Testis (tissue), 2 donors: ENCODE measurements at regions not wholly inside any gene's neighbourhood (a gene's known extent, or its start where the extent isn't known, plus 50 kb on each side); places are given as distances from the start of the nearest gene placed in this dataset.

Experiments
- CTCF ChIP-seq, 3 experiments: fragments of 450-650 bp in 2 of 3; fragments of 200-600 bp in 1 of 3; sonication (generic) in 1 of 3; IDR thresholded peaks; one replicate each; pipeline ENCODE4 v1.5.1; 2016 to 2019; ENCODE audit warnings: antibody characterized with exemption in 3 of 3, mild to moderate bottlenecking in 2 of 3, moderate library complexity in 1 of 3
- POLR2A ChIP-seq: fragments of 450-650 bp; IDR thresholded peaks from one replicate; pipeline ENCODE4 v1.6.1; 2017; ENCODE audit warnings: antibody characterized with exemption, mild to moderate bottlenecking, moderate library complexity

- TF ChIP-seq CTCF (IDR thresholded peaks at IDR 0.05) (no peak), POLR2A (no peak)
Measured at GRCh38 chr22:23396362-23397007, 183.6 kb downstream of the IGLL1 start.
